ENCODE measurements at regions not wholly inside any gene's neighbourhood (a gene's known extent, or its start where the extent isn't known, plus 50 kb on each side); places are given as distances from the start of the nearest gene placed in this dataset.

GRCh38 chr2:2890246-2890645 is 487.4 kb downstream of the EIPR1 start:
- no peak for DNase-seq

- DNase-seq: no peak
Observed at GRCh38 chr2:2889646-2890045, 488.0 kb downstream of the EIPR1 start.

DNA sequence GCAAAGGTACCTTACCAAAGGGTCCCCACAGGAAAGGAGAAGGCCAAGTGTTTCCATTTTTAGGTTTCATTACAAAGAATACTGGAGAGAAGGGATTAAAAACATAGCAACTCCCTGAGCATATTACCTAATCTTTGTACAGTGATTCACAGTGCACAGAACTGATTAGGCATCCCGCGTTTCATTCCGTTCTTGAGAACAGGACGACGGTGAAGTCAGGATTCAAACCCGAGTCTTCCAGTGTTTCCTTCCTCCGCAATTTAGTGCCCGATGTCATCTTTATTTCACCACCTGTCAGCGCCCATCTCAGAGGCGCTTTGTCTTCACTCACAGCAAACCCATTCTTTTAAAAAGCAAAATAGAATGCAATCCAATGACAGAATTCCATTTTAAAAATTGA is 488.5 kb downstream of the EIPR1 start:
- DNase-seq: no peak

- no peak for DNase-seq
Observed at GRCh38 chr2:2887772-2888387, 489.7 kb downstream of the EIPR1 start.

- no peak for DNase-seq
Observed at GRCh38 chr2:2886922-2887321, 490.7 kb downstream of the EIPR1 start.

DNA sequence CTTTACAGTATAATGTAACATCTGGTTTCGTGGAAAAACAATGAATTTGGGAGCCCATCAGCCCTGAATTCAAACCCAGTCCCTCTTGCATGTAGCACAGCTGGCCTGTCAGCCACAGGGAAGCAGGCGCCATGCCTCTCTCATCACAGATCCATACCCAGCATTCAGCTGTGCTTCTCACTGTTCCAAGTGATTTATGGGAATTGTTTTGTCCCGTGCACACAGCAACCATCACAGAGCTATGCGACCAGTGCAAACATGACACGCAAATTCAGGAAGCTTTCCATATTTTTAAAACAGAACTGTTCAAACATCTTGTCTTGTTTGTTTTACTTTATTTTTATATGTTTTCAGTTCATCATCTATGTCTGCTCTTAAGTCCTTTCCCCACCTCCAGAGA is 496.1 kb downstream of the EIPR1 start:
- no peak for DNase-seq

GRCh38 chr2:2880938-2881337 is 496.7 kb downstream of the EIPR1 start:
- no peak for DNase-seq

GRCh38 chr2:2879781-2880180 is 497.8 kb downstream of the EIPR1 start:
- no peak for DNase-seq

- DNase-seq: no peak
Observed at GRCh38 chr2:2879071-2879470, 498.5 kb downstream of the EIPR1 start.

DNA sequence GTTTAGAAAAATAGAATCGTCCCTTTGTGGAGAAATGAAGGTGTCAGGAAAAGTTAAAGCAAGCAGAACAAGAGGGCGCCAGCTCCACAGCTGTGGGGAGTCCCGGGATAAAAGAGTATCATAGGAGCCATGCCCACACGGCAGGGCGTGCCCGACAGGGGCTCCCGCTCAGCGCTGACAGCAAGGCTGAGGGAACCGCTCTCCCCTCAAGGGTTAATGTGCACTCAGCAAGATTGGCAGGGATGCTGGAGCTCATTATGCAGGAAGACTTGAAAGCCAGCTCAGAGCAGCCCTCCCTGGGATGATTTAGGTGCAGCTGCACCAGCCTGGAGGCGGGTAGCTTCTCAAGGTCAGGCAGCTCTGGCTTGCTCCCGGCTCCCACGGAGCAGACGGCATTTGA is 500.2 kb downstream of the EIPR1 start:
- no peak for DNase-seq

GRCh38 chr2:2876331-2877221 is 501.0 kb downstream of the EIPR1 start:
- DNase-seq: no peak

- DNase-seq: no peak
Observed at GRCh38 chr2:2875831-2876230, 501.8 kb downstream of the EIPR1 start.

- DNase-seq: no peak
Observed at GRCh38 chr2:2875296-2875695, 502.3 kb downstream of the EIPR1 start.

- DNase-seq: no peak
Observed at GRCh38 chr2:2874805-2875204, 502.8 kb downstream of the EIPR1 start.

DNA sequence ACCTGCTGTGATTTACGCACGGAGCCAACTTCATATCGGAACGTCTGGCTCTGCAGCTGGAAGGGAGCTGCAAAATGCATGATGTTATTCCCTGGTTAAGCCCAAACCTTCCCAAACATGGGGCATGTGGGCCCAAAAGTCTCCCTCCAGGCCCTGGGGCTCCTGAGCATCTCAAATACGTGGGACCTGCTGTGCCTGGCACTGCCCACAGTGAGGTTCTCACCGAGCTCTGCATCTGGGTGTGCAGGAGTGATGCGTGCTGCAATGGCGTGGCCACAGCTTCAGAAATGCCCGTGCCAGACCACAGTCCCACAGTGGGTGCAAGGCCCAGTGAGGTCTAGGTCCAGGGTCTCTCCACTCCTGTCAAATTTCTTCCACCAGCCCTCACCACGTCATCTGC is 503.3 kb downstream of the EIPR1 start:
- no peak for DNase-seq

GRCh38 chr2:2873450-2873811 is 504.2 kb downstream of the EIPR1 start:
- DNase-seq: no peak

DNA sequence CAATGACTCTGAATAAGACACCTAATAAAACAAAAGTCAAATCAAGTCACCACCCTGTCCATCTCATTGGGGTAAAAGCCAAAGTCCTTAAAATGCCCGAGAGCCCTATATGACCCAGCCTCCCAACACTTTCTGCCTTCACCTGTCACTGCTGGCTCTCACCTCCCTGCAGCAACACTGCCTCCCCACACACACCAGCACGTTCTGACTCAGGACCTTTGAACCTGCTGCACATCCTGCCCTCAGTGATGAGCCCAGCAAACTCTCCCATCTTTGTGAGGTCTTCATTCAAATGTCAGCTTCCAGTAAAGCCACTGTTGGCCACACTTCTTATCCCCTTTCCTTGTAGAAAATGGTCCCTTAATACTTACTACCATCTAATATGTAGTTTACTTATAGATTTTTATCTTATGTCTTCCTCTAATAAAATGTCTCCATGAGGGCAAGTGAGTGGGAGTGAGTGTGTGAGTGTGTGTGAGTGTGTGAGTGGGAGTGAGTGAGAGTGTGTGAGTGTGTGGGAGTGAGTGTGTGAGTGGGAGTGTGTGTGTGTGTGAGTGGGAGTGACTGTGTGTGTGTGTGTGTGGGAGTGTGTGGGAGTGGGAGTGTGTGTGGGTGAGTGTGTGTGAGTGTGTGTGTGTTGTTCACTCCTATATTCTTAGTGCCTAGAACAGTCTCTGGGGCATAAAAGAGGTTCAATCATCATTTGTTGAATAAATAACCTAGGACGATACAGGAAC is 504.7 kb downstream of the EIPR1 start:
- DNase-seq: no peak

DNA sequence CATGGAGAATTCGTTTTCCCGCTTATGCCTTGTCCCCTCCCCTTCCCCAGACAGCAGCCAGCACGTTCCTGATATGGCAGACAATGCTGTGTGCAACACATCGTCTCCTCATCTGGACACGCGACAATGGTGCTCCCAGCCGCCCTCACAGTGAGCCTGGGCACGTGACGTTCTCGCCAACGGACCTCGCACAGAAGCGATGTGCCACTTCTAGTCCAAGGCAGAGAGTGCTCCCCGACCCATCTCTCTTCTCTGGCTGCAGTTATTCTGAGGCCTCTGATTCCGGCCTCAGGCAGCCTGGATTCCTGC is 505.4 kb downstream of the EIPR1 start:
- DNase-seq: no peak

GRCh38 chr2:2871480-2872308 is 505.9 kb downstream of the EIPR1 start:
- no peak for DNase-seq

DNA sequence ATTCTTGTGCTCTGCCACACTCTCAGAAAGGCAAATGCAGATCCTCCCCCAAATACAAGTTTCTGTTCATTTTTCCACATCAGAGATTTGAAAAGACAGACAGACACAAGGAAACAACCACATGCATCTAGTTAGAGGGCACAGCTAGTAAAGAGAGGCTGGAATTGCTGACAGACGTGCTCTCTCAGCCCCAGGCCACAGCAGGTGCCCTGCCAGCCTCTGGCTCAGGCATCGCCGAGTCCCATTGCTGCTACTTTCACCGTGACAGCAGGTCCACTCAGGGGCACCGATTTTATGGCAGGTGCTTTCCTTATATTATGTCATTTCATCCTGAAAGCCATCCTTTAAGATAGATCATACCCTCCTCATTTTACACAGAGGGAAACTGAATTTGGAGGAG is 507.5 kb downstream of the EIPR1 start:
- no peak for DNase-seq

GRCh38 chr2:2869553-2869952 is 508.1 kb downstream of the EIPR1 start:
- DNase-seq: no peak

DNA sequence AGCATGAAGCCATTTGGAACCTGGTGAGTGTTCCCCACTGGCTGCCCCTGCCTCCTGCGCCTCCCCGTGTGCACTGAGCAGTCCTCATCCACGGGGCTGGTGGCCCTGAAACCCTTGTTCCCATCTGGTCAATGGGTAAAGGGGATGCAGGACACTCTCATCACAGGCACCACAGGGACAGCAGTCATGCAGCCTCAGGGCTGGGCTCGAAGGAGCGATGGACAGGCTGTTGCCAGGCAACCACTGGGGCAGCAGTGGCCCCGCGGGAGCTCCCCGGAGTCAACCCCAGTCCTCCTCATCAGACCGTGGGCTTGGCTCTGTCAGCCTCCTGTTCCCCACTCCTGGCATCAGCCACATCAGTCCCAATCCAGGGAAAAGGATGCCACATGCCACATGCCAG is 509.5 kb downstream of the EIPR1 start:
- no peak for DNase-seq

GRCh38 chr2:2867397-2867979 is 510.1 kb downstream of the EIPR1 start:
- no peak for DNase-seq
